Body of pancreas (tissue), 4 donors: ENCODE measurements at regions not wholly inside any gene's neighbourhood (a gene's known extent, or its start where the extent isn't known, plus 50 kb on each side); places are given as distances from the start of the nearest gene placed in this dataset.

Experiments used
- ATAC-seq: fragments of 150-250 bp; one replicate; pipeline ENCODE4 v1.9.1; 2016
- DNase-seq, 4 donors: peaks; one replicate each; pipeline ENCODE4 v3.0.0-alpha.2; 2019
- H3K27ac ChIP-seq, 4 donors: fragments of 200-600 bp; sonication (generic); 1 replicate in 3 of 4; 2 replicates in 1 of 4; pipeline versions ENCODE4 v1.5.1 to v1.6.1; 2016 to 2019; ENCODE audit warnings: mild to moderate bottlenecking in 1 of 4, mixed read lengths in 1 of 4, moderate library complexity in 1 of 4
- H3K27me3 ChIP-seq, 2 donors: fragments of 200-600 bp; sonication (generic); one replicate each; pipeline ENCODE4 v1.6.0; 2016; ENCODE audit warnings: mild to moderate bottlenecking in 1 of 2
- H3K36me3 ChIP-seq, 2 donors: fragments of 200-600 bp; sonication (generic); replicated peaks in 1 of 2; 2 replicates each; pipeline ENCODE4 v1.5.1; 2016; ENCODE audit warnings: low read depth in 2 of 2; ENCODE audit not compliant: insufficient read depth in 1 of 2
- H3K4me1 ChIP-seq: fragments of 200-600 bp; sonication (generic); one replicate; pipeline ENCODE4 v1.6.0; 2016
- H3K4me3 ChIP-seq, 2 donors: fragments of 200-600 bp; sonication (generic); 1 replicate in 1 of 2; 2 replicates in 1 of 2; pipeline ENCODE4 v1.5.1; 2016 to 2019
- H3K9me3 ChIP-seq, 3 donors: fragments of 200-600 bp; sonication (generic); 1 replicate in 2 of 3; 2 replicates in 1 of 3; pipeline ENCODE4 v1.5.1; 2016
- CTCF ChIP-seq, 7 experiments: fragments of 450-650 bp in 4 of 7; fragments of 200-600 bp in 3 of 7; sonication (generic) in 3 of 7; IDR thresholded peaks; one replicate each; pipeline ENCODE4 v1.5.1; 2016 to 2019; ENCODE audit warnings: antibody characterized with exemption in 7 of 7
- POLR2A ChIP-seq, 3 donors: fragments of 450-650 bp; IDR thresholded peaks; one replicate each; pipeline ENCODE4 v1.6.1; 2016; ENCODE audit warnings: antibody characterized with exemption in 3 of 3, mild to moderate bottlenecking in 2 of 3
- WGBS, 2 donors: methylation state at CpG; one replicate each; pipeline ENCODE4 v1.1.5; 2017; 5-methylcytosine and 5-hydroxymethylcytosine counted together
- intact Hi-C: fragments of 100-400 bp; cut with DNase I; formaldehyde crosslinking; loops from one replicate; pipeline ENCODE4 v1.15.1; 2023

DNA sequence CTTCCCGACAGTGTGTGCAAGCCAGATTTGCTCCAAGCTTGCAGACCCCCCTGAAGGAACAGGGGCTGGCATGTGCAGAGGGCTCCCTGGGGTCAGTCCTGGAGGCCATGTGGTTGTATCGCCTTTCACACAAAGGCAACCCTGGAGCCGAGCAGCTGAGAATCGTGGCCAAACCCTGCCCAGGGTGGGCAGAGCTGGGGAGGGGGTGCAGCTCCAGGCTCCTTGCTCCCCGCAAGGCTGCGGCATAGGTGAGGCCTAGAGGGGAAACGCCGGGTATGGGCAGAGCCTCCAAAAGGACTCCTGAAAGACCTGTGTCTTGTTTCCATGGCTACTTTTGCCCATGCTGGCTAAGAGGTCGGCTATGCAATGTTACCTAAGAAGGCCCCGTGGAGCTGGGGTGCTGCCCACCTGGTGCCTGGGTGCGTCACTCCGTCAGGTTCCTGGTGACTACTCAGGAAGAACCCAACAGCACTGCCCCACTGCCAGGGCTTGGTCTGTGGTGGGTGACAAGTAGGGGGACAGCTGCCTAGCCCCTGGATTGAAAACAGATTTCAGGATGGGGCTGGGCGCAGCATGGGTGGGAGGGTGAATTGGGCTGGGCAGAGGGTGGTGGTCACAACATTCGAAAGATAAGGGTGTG lies 171.0 kb upstream of the SHH start:
- no peak for ATAC-seq

GRCh38 chr7:155981703-155982102 lies 169.4 kb upstream of the SHH start:
- Histone ChIP-seq H3K27ac (no peak overlapping the region), H3K36me3 (no peaks in the 10 kb centered on the region), H3K9me3 (no peaks in the 10 kb centered on the region), H3K4me1 (no peaks in the 10 kb centered on the region), H3K4me3 (no peak overlapping the region), H3K27me3 (no peaks in the 10 kb centered on the region)
- WGBS, 2 donors = 47 to 73% methylated on average over 2 of the region's 2 CpGs
- no peak for DNase-seq
- ATAC-seq = no peak
- no peak for TF ChIP-seq CTCF (IDR thresholded peaks at IDR 0.05)
- no peak for TF ChIP-seq POLR2A (IDR thresholded peaks at IDR 0.05)
- intact Hi-C loops = no loop called here

More for the DNA sequence above, 171.0 kb upstream of the SHH start:
- Histone ChIP-seq H3K36me3 (no peaks in the 10 kb centered on the region), H3K4me3 (no peak overlapping the region), H3K27ac (no peak overlapping the region), H3K9me3 (no peaks in the 10 kb centered on the region), H3K27me3 (no peaks in the 10 kb centered on the region), H3K4me1 (no peaks in the 10 kb centered on the region)
- DNase-seq = no peak
- intact Hi-C loops = no loop called here
- WGBS, 2 donors = 62 to 65% methylated on average over 6 to 14 of the region's 14 CpGs
- TF ChIP-seq CTCF (IDR thresholded peaks at IDR 0.05) = no peak
- TF ChIP-seq POLR2A (IDR thresholded peaks at IDR 0.05) = no peak

DNA sequence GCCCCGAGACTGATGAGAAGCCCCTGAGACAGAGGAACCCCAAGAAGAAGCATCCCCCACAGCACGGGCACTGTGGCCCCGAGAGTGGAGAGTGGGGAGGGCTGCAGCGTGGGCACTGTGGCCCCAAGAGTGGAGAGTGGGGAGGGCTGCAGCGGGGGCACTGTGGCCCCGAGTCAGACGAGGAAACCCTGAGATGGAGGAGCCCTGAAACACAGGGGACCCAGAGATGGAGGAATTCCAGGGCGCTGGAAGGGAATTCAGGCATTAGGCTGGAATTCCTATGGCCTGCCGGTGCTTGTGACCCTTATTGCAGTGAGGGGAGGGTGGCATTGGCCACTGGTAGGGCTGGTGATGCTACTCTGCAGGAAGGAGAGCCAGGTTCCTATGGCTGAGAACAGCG lies 168.6 kb upstream of the SHH start:
- no peak overlapping the region for H3K27ac ChIP-seq
- intact Hi-C loops = no loop called here
- H3K4me3 ChIP-seq = no peak overlapping the region
- no peaks in the 10 kb centered on the region for H3K9me3 ChIP-seq
- no peak for DNase-seq
- no peaks in the 10 kb centered on the region for H3K36me3 ChIP-seq
- 63 to 77% methylated on average over 9 to 10 of the region's 10 CpGs for WGBS, 2 donors
- no peak for TF ChIP-seq CTCF (IDR thresholded peaks at IDR 0.05)
- TF ChIP-seq POLR2A (IDR thresholded peaks at IDR 0.05) = no peak
- ATAC-seq = no peak
- H3K4me1 ChIP-seq = no peaks in the 10 kb centered on the region
- H3K27me3 ChIP-seq = no peaks in the 10 kb centered on the region

GRCh38 chr7:155979994-155980393 lies 167.7 kb upstream of the SHH start:
- ATAC-seq = no peak
- WGBS, 2 donors = 41 to 63% methylated on average over 12 of the region's 12 CpGs

More at GRCh38 chr7:155979994-155980393, 167.7 kb upstream of the SHH start:
- intact Hi-C loops = no loop called here
- no peaks in the 10 kb centered on the region for H3K36me3 ChIP-seq
- H3K27me3 ChIP-seq = no peaks in the 10 kb centered on the region
- H3K4me3 ChIP-seq = no peak overlapping the region
- no peaks in the 10 kb centered on the region for H3K9me3 ChIP-seq
- TF ChIP-seq CTCF (IDR thresholded peaks at IDR 0.05) (no peak), POLR2A (IDR thresholded peaks at IDR 0.05) (no peak)
- H3K27ac ChIP-seq = no peak overlapping the region
- H3K4me1 ChIP-seq = no peaks in the 10 kb centered on the region
- no peak for DNase-seq
